GM19025 (cell line): ENCODE measurements at regions not wholly inside any gene's neighbourhood (a gene's known extent, or its start where the extent isn't known, plus 50 kb on each side); places are given as distances from the start of the nearest gene placed in this dataset.

Experiments used
- ATAC-seq: cut with Tn5 transposase; IDR thresholded peaks from one replicate; pipeline ENCODE4 v1.9.1; 2021; ENCODE audit warnings: mild to moderate bottlenecking, low read depth, moderate library complexity; ENCODE audit not compliant: unreplicated experiment

DNA sequence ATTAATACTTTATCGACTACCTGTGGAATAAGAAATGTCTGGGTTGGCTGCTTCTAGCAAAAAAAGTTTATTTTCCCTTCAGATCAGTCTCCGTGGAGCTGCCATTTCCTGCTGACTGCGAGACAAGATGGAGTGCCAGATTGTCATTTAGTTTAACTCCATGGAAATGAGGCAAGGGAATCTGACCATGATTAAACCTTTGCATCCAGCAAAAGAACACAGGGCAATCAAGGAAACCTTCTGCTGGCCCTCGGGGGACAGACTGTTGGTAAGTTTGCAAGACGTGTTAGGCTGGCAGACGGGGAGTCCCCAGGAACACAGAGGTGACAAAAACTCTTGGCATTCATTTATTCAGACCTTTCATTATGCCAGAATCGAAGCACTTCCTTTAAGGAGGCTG, 52.2 kb upstream of the SPACA1 start:
- no peak for ATAC-seq

DNA sequence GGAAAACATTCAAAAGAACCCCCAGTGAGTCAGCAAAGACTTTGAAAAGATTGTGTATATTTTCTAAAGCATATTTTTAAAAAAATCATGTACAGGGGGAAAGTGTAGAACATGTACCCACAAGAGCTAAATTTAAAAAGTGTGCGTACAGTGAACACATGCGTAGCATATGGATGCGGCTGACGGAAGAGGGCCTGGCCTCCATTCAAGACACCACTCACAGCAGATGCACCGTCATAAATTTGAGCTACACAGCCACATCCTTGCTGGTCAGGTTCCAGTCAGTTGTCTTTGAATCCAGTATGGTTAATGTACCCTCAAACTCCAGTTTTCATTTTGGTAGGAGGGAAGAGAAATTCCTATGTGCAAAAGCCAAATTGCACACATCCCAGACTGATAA, 54.3 kb upstream of the SPACA1 start:
- ATAC-seq, result no peak

DNA sequence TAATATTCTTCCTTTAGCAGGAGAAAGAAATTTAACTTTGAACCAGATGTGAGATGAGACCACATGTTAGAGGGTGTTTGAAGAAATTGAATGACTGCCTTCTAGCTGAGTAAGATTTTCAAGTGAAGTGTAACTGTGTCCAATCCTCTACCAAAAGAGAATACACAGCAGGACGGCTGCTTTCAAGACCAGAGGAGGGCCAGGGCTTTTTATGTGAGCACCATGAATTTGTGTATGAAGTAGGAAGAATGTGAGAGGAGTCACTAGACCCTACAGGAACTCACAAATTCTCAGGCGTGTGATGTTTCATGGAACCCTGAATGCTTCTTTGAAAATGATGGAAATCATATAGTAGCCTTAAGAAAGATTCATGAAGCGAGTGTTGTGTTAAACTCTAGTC, 56.8 kb upstream of the SPACA1 start:
- no peak for ATAC-seq

DNA sequence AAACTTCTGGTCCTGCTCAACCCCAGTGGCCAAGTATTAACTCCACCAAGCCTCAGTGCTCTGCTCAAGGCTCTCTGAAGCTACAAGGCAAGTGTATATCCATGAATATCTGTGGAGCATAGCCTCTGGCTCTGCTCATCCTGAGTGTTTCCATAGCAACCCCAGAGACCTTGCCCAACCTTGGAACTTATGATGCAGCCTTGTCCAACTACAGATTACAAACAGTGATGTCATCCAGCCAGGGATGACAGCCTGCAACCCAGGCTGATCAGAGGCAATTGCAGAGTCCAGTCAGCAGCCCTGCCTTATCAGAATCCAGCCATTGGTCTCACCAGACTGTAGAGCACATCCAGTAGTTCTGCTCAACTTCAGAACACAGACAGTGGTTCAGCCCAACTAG, 65.5 kb upstream of the SPACA1 start:
- ATAC-seq, result no peak

DNA sequence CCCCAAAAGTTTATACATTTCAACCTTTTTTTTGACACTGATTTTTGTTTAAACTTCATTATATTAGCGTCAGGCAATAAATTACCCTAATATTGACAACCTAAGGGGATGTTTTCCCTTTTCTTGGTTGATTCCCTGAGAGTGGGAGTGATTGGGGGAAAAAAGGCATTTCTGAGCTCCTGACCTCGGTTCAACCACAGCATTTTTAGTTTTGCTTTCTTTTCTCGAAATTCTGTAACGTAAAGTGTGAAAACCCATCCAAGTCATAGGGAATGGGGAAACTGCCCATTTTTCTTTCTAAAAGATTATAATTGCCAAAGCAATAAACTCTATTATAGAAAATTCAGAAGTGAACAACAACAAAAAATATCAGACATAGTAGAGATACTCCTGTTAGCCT, 67.9 kb upstream of the SPACA1 start:
- ATAC-seq, result no peak

DNA sequence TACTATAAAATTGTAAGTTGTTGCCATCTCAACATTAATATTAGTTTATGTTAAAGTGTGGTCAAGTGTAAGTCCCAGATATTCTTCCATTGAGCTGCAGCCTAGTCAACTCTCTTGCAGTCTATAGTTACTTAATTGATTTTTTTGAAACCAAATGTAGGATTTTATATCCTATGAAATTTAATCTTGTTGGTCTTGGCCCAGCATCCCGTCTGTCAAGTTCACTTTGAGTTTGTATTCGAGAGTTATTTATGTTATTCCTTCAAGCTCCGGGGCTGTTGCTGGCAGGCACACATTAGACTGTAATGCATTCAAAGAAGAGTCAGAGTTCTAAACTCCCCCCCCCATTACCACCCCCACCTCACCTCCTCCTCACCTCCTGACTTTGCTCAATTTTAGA, 71.0 kb upstream of the SPACA1 start:
- no peak for ATAC-seq

DNA sequence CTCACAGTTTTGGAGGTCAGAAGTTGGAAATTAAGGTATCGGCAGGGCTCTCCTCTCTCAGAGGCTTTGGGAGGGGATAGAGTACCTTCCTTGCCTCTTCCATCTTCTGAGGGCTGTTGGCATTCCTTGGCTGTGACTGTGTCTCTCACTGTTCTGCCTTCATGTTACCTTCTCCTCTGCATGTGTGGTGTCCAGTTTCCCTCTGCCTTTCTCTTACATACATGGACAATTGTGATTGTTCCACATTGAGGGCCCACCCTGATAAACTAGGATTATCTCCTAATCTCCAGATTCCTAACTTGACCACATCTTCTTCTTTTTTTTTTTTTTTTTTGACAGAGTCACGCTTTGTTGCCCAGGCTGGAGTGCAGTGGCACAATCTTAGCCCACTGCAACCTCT, 72.1 kb upstream of the SPACA1 start:
- no peak for ATAC-seq

DNA sequence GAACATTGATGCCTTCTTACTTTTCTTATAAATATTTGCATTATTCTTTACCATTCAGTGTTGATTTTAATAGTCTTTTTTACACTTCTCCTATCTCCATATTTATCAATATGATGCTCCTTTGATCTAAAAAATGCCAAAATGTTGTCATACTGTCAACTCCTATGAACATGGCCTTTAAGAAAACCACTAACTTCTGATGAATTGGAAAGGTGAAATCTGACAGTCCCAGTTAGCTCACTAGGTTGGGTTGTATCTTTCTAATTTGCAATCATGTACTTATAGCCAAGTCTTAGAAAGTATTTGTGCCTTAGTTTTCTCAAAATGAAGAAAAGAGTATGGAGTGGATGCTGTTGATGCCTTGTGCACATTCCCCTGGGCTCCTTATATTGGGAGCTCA, 75.4 kb upstream of the SPACA1 start:
- no peak for ATAC-seq

DNA sequence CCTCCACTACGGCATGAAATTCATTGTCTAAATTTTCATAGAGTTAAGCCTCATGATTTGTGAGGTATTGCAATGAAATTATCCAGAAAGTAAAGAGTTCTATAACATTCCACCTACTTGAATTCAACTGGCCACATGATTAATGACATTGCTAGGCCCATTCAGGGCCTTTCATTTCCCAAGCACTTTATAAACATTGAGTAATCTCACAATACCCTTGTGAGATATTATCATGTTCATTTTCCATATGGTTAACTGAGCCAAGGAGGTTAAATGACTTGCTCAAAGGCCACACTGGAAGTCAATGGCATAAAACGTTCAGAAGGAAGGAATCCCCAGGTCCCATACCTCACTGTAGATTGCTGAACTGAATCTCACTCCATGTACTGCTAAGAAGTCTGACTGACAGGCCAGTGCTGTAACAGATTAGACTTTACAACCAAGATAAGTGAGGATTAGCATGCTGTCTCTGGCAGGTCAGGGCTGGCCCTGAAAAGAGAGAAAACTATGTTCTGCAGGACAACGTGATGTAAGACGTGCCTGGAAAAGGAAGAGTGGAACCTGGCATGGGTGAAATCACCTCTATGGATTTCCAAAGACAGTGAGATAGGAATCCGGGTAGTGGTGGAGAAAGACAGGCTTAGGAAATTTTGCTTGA, 75.9 kb upstream of the SPACA1 start:
- no peak for ATAC-seq

DNA sequence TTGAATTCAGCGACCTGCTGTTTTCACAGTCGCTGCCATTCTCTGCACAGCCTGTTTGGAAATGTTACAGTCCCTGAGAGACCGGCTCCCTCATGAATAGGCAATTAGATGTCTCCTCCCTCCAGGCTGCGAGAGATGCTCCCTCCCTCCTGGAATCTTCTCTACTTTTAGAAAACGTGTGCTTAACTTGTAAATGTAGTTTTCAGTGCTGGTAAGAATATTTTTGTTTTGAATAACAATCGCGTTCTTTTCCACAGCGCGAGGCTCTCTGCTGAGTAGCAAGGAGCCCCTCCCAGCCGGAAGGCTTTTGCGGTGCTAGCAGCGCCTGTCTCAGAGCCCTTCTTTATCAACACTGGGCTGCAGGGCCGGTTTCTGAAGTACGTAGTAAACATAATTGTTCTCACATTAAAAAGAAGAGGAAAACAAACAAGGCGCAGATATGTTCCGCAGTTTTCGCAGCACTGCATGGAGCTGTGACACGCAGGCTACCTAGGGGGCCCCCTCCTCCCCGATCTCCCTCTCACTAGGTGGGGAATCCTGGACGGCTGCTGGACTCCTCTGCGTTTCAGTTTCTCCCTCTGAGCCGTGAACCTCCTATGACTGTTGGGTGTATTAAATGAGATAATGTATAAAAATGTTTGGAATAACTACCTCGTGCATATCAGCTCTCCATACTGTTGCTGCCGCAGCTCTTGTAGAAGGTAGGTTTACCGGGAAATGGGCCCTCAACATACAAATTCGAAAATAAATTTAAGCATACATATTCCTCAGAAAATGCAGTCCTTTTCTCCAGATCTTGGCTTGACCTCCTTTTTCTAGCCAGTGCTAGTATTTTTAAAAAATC, 79.0 kb upstream of the SPACA1 start:
- ATAC-seq, result no peak

DNA sequence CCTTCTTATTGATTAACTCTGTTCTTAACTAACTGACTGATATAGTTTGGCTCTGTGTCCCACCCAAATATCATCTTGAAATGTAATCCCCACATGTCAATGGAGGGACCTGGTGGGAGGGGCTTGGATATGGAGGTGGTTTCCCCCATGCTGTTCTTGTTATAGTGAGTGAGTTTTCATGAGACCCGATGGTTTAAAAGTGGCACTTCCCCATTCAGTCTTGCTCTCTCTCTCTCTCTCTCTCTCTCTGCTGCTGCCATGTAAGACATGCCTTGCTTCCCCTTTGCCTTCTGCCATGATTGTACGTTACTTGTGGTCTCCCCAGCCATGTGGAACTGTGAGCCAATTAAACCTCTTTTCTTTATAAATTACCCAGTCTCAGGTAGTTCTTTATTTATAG, 81.8 kb upstream of the SPACA1 start:
- no peak for ATAC-seq

DNA sequence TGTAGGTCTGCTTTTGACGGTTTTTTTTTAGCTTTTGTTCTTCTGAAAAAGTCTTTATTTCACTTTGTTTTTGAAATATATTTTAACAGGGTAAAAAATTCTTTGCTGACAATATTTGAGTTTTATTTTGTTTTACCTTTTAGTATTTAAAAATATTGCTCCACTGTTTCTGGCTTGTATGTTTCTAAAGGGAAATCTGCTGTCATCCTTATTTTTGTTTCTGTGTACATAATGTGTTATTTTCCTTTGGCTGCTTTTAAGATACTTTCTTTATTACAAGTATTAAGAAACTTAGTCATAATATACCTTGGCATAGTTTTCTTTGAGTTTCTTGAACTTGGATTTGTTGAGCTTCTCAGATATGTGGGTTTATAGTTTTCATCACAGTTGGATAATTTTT, 88.6 kb upstream of the SPACA1 start:
- no peak for ATAC-seq

DNA sequence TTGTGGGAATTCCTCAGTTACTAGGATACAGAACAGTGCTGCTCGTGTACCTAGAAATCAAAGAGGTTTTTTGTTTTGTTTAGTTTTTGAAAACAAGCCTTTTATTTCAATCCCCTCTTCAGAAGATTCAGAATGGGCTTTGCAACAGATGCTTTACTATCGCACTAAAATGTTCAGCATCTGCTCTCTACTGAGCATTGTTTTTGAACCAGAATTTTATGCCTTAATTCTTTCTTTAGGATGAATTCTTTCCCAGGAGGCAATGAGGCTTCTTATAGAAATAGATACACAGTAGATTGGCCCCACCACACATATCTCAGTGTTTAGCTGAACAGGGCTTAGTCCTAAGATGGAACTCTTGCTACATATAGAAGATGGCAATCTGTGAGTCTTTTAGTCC, 95.9 kb upstream of the SPACA1 start:
- ATAC-seq, result no peak

DNA sequence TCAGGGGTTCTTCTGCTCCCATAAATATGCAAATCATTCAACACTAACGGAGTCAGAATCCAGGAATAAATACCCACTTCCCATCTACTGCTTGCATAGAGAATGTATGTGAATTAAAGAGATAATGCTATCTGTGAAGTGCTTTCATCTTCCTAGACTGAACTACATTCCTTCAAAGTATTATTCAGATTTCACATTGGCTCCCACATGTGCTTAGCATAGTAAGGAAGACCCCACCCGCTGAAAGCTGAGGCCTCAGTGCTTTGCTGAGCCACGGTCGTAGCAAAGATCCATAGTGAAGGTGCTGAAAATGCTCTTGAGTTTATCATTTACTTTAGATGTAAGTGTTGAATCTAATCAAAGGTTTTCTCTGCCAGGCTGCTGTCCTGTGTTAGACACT, 97.0 kb upstream of the SPACA1 start:
- ATAC-seq, result no peak

DNA sequence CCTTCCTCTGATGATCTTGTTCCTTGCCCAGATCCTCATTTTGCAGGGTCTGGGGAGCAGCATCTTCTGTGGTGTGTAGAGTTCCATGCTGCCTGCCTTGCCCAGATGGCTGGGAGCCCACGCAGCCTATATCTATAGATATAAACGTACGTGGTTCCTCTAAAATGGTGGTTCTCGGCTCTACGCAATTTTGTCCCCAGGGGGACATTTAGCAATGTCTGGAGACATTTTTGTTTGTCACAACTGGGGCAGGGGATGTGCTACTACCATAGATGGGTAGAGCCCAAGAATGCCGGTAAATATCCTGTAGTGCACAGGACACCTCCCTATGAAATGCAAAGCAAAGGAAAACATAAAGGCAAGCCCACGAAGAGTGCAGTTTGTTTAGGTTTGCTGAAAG, 98.4 kb upstream of the SPACA1 start:
- ATAC-seq, result no peak

DNA sequence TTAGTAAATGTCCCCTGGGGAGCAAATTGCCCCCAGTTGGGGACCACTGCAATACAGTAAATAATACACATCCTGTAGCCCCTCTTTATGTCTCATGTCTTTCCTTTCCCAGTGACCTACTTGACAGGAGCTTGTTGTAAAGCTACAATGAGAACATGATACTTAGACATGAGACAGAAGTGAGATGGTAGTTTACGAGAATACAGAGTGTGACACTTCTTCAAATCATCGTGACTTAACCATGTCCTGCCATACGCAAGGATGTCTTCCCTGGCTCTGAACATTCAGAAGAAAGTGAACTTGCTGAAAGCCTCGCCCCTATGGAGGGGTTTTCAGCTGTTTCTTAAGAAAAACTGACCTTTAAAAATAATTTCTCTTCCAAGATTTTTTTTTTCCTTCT, 101.0 kb upstream of the SPACA1 start:
- ATAC-seq, result no peak

DNA sequence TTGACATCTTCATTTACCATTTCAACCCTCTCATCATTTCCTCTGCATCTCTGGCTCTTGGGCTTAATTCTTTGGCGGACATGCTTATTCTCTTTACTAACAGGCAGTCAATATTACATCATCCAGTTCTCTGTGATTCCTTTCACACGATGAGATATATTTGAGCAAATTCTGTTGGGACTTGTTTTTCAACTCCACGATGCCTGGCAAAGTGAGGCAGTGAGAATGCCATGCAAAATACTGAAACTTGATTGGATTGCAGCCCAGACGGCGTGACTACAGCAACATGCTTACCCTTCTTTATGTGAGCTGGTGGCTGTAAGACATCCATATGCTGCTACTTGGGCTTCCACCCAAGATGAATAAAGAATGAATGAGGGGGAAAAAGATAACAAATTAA, 101.7 kb upstream of the SPACA1 start:
- ATAC-seq, result no peak

DNA sequence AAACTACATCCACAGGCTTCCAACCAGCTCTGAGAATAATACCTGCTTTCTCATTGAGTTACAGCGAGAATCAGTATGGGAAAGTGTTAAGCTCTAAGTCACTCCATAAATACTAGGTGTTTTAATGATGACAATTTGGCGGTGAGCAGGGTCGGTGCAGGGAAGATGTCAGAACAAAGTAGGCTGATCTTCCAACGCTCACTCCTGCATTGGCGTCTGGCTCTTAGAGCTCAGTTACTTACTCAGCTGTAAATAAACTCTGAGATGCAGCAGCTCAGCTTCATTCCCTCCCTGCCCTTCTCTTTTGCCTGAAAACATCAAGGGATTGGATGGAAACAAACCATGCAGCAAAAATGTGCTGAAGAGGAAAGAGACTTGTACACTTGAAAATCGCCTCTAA, 102.5 kb upstream of the SPACA1 start:
- no peak for ATAC-seq

DNA sequence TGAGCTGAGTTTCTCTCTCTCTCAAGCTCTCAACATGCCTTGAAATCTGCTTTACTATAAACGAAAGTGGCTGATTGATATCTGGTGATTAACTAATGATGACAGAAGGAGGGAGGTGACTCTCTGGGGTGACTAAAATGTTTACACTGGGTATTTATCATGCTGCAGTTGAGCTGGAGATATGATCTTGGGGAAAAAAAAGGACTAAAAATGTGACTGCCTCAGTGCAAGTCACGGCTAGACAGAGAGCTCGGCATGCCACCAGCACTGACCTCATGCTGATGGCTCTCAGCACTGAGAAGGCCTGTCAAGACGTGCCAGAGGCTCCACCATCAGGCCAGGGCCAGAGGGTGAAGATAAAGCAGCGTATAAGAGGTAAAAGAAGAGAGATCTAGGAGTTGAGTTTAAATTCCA, 103.1 kb upstream of the SPACA1 start:
- ATAC-seq, result no peak

DNA sequence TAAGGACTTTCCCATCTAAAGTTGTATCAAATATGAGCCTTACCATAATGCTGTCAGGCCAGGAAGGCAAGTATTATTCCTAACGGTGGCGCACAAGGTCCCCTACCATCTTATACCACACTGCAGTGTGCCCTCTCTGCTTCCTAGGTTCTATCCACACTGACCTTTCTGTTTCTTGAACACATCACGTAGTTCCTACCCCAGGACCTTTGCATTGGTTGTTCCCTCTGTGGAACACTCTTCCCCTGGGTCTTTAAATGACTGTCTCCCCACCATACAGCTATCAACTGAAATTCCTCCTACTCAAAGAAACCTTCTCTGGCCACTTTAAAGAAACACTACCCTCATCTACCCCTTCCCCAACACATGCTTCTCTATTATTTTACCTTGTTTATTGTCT, 104.5 kb upstream of the SPACA1 start:
- ATAC-seq, result no peak

DNA sequence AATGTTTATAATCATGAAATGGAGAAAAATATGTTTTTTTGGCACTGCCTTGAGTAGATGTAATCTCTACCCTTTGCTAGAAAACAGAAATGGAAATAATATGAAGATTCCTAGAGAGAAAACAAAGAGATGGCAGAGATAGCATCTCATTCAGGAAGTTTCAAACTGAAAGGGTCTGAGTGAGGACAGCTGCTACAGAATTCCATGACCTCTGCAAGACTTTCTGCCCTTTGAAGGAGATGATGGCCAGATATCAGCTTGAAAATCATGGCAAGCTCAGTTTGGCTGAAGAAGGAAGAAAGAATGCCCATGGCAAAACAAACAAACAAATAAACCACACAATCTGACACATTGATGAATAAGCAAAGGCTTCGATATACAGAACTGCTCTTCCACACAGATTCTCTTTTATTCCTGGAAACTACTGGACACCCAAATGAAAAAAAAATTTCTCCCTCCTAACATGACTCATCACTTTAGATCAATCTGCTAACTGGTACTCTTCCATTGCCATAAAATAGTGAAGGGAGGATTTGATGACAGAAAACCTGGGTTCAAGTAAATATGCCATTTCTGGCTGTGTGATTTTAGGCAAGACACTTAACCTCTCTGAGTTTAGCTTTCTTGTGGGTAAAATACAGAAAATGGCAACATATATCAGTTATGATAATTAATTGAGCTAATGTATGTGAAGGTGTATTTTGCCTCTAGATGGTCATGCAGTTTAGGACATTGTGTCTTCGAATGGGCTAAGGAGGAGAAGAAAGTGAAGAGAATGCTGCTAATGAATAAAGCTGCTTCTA, 105.9 kb upstream of the SPACA1 start:
- no peak for ATAC-seq

DNA sequence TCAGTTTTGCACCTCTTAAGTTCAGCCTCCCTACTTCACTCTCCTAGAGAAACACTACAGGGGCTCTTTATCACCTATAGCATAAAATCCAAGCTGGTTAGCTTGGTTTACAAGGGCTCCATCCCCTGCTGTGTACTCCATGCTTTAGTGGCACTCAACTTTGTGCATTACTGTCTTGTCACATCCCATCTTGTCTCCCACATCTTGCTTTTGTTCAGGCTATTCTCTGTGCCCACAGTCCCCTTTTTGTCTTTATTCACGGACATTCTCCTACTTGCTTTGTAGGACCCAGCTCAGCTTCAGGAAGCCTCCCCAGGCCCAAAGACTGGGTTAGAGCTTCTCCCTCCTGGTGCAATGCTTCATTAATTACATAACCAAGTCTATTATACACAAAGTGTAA, 107.9 kb upstream of the SPACA1 start:
- ATAC-seq, result no peak
